GM12873 (cell line): ENCODE measurements at regions not wholly inside any gene's neighbourhood (a gene's known extent, or its start where the extent isn't known, plus 50 kb on each side); places are given as distances from the start of the nearest gene placed in this dataset.

Experiments used
- TF ChIP-seq, protein P1 (sequence below): IDR thresholded peaks from 2 replicates; pipeline ENCODE4 v1.5.1; 2012; ENCODE audit warnings: low read depth, mild to moderate bottlenecking, moderate library complexity, low read length, control low read depth; ENCODE audit not compliant: insufficient read depth; ENCODE audit errors: missing control alignments

DNA sequence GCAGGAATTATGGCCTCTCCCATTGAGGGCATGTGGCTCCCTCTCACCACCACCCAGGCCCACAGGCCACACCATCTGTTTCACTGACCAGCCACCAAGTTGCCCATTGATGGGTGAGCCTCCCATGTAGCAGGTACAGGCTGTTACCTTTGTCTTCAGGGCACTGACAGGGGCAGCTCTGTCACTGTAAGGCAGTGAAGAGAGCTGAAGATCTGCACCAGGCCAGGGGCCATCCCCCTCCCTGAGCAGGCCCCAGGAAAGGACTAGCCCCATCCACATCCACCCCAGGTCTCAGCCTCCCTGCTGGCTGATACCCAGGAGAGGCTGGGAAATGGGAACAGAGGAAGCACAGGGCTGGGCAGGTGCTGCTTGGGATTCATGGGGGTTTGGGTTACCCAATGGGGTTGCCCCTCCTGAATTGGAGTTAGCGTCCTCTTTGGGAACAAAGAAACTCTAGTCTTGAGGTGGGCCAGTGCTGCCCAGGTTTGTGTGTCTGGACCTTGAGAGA is 1691.4 kb downstream of the TP53TG3F start:
- TF ChIP-seq, protein P1, sequence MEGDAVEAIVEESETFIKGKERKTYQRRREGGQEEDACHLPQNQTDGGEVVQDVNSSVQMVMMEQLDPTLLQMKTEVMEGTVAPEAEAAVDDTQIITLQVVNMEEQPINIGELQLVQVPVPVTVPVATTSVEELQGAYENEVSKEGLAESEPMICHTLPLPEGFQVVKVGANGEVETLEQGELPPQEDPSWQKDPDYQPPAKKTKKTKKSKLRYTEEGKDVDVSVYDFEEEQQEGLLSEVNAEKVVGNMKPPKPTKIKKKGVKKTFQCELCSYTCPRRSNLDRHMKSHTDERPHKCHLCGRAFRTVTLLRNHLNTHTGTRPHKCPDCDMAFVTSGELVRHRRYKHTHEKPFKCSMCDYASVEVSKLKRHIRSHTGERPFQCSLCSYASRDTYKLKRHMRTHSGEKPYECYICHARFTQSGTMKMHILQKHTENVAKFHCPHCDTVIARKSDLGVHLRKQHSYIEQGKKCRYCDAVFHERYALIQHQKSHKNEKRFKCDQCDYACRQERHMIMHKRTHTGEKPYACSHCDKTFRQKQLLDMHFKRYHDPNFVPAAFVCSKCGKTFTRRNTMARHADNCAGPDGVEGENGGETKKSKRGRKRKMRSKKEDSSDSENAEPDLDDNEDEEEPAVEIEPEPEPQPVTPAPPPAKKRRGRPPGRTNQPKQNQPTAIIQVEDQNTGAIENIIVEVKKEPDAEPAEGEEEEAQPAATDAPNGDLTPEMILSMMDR = no peak

- TF ChIP-seq, protein P1 = no peak
These were observed 1692.7 kb downstream of the TP53TG3F start for GRCh38 chr16:35152067-35152627.

DNA sequence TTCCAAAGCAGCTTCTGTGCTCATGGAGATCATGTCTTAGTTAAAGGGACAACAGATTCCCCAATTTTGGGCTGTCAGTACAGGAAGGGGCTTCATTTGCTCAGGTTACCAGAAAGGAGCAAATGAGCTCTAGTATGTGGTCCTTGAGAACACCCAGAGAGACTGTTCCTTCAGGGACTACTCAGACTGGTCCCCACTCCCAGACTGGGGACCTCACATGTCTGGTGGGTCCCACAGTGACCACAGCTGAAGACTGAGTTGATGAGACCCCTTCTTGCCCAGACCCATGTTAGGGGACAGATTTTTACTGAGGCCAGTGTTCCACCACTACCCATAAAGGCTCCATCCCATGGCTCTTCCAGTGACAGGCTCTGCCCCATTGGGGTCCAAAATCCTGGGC is 1695.2 kb downstream of the TP53TG3F start:
- TF ChIP-seq, protein P1 = no peak

DNA sequence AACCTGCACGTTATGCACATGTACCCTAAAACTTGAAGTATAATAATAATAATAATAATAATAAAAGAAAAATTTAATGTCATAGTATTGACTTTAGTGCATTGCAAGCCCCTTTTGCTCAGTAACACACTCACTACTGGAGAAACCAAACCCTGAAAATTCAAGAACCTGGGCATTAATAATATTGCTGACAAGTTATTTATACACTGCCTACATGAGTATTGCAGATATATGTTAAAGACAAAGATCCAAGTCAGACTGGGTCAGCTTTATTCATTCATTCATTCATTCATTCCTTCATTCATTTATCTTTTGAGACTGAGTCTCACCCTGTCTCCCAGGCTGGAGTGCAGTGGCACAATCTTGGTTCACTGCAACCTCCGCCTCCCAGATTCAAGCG is 1711.2 kb downstream of the TP53TG3F start:
- TF ChIP-seq, protein P1 = no peak

- TF ChIP-seq, protein P1 = no peak
These were observed 1711.7 kb downstream of the TP53TG3F start for GRCh38 chr16:35171106-35171505.

DNA sequence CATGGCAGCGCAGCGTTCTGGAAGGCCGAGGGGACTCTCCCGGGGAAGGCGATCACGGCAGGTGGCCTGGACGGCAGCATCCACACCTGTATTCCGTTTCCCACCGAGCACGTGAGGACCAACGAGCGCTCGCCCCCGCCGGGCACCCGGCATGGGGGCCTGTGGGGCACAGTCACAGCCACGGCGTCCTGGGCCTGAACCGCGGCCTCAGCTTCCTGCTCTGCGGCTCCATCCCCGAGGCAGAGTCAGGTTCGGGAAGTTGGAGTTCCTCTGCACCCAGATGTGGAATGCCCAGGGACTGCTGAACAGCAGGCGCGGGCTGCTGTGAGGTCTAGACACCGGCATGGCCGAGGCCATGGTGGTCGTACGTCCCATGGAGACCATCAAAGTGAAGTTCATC is 1713.9 kb downstream of the TP53TG3F start:
- TF ChIP-seq, protein P1 = no peak

DNA sequence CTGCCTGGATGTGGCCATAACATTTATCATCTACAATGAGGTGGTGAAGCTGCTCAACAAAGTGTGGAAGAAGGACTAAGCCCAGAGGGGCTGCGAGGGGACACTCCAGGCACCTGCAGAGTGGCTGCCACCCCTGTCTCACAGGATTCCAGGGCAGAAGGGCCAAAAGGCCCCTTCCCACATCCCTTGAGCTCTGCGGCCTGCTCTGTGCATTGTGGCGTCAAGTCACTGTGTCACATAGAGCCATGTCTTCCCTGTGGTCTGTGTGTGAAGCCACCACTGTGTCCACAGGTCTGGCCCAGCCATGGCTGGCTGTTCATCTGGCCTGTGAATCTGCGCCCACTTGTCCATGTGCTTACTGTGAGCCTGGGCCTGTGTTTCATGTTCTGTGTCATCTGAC is 1714.6 kb downstream of the TP53TG3F start:
- TF ChIP-seq, protein P1 = no peak
